Stomach (tissue), 4 donors: ENCODE measurements at regions not wholly inside any gene's neighbourhood (a gene's known extent, or its start where the extent isn't known, plus 50 kb on each side); places are given as distances from the start of the nearest gene placed in this dataset.

Source experiments
- POLR2A ChIP-seq, 4 donors: fragments of 450-650 bp; IDR thresholded peaks; one replicate each; pipeline ENCODE4 v1.6.1; 2016; ENCODE audit warnings: antibody characterized with exemption in 4 of 4, control low read depth in 2 of 4, mild to moderate bottlenecking in 1 of 4, moderate library complexity in 1 of 4
- TF ChIP-seq, protein P1 (sequence below), 7 experiments: fragments of 450-650 bp in 4 of 7; fragments of 200-600 bp in 3 of 7; sonication (generic) in 3 of 7; IDR thresholded peaks; one replicate each; pipeline ENCODE4 v1.5.1; 2016 to 2019; ENCODE audit warnings: antibody characterized with exemption in 7 of 7, control low read depth in 2 of 7, mild to moderate bottlenecking in 1 of 7

DNA sequence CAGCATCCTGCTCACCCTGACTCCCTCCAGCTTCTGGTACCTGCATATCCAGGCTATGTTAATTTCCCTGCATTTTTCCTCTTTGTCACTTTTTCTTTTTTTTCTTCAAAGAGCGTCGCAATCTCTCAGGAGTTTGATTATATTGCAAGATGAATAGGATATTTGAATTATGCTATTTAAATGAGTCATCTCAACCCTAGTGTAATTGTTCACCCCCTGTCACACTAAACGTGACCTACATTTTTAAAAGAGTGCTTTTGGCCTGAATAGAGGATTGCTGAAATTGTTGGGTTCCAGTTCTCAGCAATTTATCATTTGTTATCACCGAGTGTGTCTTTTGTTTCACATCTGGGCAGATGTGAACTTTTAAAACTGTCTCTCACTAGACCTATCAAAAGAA, 294.7 kb downstream of the SOX2 start:
- TF ChIP-seq, protein P1, sequence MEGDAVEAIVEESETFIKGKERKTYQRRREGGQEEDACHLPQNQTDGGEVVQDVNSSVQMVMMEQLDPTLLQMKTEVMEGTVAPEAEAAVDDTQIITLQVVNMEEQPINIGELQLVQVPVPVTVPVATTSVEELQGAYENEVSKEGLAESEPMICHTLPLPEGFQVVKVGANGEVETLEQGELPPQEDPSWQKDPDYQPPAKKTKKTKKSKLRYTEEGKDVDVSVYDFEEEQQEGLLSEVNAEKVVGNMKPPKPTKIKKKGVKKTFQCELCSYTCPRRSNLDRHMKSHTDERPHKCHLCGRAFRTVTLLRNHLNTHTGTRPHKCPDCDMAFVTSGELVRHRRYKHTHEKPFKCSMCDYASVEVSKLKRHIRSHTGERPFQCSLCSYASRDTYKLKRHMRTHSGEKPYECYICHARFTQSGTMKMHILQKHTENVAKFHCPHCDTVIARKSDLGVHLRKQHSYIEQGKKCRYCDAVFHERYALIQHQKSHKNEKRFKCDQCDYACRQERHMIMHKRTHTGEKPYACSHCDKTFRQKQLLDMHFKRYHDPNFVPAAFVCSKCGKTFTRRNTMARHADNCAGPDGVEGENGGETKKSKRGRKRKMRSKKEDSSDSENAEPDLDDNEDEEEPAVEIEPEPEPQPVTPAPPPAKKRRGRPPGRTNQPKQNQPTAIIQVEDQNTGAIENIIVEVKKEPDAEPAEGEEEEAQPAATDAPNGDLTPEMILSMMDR (IDR thresholded peaks at IDR 0.05), result no peak
- TF ChIP-seq POLR2A (IDR thresholded peaks at IDR 0.05), result no peak
